T1000 (cell line): ENCODE measurements at regions not wholly inside any gene's neighbourhood (a gene's known extent, or its start where the extent isn't known, plus 50 kb on each side); places are given as distances from the start of the nearest gene placed in this dataset.
A peak's percentile ranks its signal among the peaks of the same experiment; 100 is the strongest.

Experiments used
- DNase-seq: peaks from one replicate; lab custom pipeline; 2025; ENCODE audit warnings: mixed read lengths; lab: John Stamatoyannopoulos, UW

GRCh38 chr10:91137822-91138221 is 82.6 kb upstream of the PCGF5 start:
- DNase-seq = no peak

DNA sequence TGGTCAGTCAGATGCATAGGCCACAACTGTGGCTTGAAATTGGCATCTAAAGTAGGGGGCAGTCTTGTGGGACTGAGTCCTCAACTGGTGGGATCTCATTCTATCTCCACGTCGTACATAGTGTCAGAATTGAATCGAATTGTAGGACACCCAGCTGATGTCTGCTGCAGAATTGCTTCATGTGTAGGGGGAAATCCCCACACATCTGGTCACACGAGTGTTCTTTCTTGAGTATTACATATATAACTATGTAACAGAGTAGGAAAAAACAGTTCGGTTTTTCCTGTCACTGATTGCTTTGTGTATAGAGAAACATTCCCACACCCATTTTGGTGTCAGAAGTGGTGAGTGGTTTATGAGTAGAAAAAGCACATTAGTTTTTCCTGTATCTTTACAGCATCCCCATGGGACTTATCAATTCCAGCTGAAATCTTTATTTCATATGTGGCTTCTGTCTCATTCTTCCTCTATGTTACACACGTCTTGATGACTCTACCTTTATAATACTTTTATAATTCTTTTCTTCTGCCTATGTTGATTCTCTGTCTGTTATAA is 79.4 kb upstream of the PCGF5 start:
- no peak for DNase-seq

GRCh38 chr10:91144961-91145360 is 75.5 kb upstream of the PCGF5 start:
- no peak for DNase-seq

DNA sequence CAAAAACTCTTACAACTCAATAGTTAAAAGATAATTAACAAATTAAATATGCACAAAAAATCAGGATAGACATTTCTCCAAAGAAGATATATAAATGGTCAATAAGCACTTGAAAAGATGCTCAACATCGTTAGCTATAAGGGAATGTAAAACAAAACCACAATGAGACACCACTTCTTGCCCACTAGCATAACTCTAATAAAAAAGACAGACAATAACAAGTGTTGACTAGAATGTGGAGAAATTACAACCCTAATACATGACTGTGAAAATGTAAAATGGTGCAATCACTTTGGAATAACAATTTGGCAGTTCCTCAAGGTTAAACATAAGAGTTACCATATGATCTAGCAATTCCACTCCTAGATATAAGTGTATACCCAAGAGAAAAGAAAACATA is 74.3 kb upstream of the PCGF5 start:
- DNase-seq = no peak

- no peak for DNase-seq
These were observed 70.9 kb upstream of the PCGF5 start for GRCh38 chr10:91149550-91149949.

- DNase-seq = no peak
These were observed 69.8 kb upstream of the PCGF5 start for GRCh38 chr10:91150631-91151030.

DNA sequence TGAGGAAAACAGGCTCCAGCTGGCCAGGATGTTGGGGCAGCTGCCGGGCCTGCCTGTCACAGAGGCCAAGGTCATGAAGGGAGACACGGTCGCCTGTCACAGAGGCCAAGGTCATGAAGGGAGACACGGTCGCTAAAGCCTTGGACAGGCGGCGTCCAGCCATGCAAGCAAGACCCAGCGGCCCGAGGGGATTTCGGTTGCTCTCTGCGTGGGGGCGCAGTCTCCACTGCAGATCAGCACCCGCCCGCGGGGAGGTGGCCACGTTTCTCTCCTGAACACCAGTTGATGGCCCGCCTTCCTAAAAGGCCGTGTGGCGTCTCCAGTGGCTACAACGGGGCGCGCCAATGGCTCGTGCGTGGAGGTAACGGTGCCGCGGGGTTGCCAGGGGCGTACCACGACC is 67.0 kb upstream of the PCGF5 start:
- DNase-seq = no peak

GRCh38 chr10:91154842-91155241 is 65.6 kb upstream of the PCGF5 start:
- DNase-seq = no peak

DNA sequence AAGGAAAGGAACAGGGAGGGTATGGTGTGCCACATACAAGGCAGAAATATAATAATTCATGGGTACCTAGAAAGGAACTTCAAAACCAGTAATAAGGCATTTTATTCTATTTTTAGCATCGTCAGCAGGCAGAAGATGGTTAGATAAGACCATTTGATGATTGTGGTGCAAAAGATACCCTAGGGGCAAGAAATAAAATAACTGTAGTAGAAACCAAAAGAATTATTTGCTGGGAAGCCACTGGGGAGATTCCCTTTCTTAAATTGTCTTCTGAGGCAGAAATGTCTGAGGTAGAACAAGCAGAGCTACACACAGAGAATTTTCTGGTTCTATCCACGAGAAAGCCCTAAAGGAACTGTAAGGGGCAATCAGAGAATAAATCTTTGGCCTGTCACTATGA is 64.3 kb upstream of the PCGF5 start:
- no peak for DNase-seq

DNA sequence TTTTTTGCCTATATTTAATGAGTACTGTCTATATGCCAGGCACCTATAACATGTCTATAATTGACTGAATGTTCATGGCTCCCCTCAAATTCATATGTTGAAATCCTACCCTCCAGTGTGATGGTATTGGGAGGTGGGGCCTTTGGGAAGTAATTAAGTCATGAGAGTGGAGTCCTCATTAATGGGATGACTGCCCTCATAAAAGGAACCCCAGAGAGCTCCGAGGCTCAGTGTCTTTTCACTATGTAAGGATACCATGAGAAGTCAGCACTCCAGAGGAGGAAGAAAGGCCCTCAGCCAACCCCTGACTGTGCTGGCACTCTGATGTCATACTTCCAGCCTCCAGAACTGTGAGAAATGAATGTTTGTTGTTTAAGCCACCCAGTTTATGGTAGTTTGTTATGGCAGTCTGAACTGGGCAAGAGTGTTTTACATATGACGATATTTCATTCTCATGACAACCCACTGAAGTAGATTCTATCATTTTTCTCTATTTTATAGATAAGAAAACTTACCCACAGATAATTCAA is 61.1 kb upstream of the PCGF5 start:
- DNase-seq = no peak

GRCh38 chr10:91162050-91162494 is 58.4 kb upstream of the PCGF5 start:
- DNase-seq = peak; percentile 47

DNA sequence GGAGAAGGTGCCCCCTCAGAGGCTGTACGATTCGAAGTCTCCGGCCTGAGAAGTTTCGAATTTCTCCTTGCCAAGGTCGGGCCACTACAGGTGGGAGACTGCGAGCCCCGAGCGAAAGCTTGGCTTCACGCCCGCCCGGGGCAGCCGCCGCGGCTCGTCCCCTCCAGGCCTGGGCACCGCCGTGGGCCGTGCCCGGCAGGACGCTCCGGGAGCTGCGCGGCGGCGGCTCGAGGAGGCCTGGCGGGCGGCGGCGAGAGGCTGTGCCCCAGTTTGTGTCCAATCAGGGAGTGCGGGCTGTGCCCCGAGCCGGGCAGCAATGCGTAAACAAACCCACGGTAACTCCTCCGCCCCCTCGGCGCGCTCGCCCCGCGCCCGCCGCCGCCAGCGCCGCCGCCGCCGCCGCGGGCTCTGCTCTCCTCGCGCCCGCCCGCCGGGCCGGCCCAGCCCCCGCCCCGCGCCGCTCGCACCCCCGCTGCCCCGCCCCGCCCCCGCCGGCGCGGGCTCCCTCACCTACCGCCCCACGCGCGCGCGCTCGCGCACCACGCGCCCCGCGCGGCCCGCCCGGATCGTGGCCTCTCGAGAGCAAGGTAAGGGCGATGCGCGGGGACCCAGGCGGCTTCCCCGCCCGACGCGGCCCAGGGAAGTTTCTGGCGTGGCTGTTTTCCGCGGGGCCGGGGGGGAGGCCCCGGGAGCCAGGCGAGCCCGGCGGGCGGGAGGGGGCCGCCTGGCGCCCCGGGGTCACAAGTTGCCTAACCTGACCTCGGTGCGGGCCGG is 57.8 kb upstream of the PCGF5 start:
- peak; percentile 68 for DNase-seq

DNA sequence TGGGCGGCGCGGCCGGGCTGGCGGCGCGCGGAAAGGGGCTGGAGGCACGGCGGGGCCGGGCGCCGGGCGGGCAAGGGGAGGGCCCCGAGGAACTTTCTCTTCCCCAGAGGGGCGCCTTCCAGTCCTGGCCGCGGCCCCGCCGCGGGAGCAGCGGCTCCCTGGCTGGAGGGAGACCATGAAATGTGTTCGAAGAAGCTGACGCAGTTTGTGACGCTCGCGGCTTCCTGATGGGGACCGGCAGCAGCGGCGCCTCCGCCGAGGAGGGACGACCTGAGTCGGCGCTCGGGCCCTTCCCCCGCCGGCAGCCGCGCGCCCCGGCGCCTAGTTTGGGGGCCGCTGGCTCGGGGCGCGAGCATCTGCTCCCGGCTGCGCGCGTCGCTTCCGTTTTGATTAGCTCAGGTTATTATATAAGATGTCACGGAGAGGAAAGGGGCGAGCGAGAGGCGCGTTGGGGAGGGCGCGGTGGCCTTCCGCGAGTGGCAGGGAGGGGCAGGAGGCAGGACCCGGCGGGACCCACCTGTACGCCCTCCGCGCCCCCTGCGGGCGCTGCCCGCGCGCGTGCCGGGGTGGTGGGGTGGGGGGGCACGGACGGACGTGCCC is 57.1 kb upstream of the PCGF5 start:
- peak; percentile 29 for DNase-seq

GRCh38 chr10:91163869-91164474 is 56.5 kb upstream of the PCGF5 start:
- DNase-seq = peak; percentile 73

DNA sequence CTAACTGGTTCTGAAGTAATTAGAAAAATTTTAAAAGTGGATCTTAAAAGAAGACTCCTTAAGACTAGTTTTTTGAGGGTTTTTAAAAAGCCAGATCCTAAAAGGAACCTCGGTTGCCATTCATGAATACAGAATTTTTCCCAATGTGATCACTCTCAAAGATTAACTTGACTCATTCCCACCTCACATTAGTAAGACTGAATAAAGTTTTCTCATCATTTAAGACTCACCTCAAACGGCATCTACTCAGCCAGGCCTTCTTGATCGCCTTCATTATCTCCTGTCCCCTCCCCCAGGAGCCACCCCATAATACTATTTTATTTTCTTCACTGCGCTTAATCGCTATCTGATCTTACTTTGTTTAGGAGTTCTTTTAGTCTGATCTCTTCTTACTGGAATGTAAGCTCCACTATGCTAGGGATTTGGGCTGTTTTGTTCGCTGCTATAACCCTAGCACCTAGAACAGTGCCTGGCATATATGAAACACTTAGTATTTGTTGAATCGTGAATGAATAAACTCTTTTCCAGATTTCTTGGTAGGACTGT is 55.9 kb upstream of the PCGF5 start:
- DNase-seq = no peak

GRCh38 chr10:91167406-91167805 is 53.1 kb upstream of the PCGF5 start:
- no peak for DNase-seq

- DNase-seq = no peak
These were observed 50.0 kb upstream of the PCGF5 start for GRCh38 chr10:91170418-91170817.
